ENCODE measurements at regions not wholly inside any gene's neighbourhood (a gene's known extent, or its start where the extent isn't known, plus 50 kb on each side); places are given as distances from the start of the nearest gene placed in this dataset.

GRCh38 chr6:125363039-125363823 is 61.5 kb upstream of the HDDC2 start:
- WGBS, 2 donors (ENCODE audit: low coverage in 1 of 2): 1 to 4% methylated on average over 15 to 19 of the region's 44 CpGs
- ATAC-seq: peak; percentile 62
- Histone ChIP-seq H3K9me3 (no peaks in the 10 kb centered on the region), H3K36me3 (no peaks in the 10 kb centered on the region), H3K27ac (peak overlapping the region in 3 of 4 donors; percentile 61 to 81 (median 65)), H3K4me3 (peak overlapping the region; percentile 26 to 52), H3K27me3 (peaks cover 28% of the 10 kb centered on the region), H3K4me1 (peaks cover 3 to 16% (median 7%) of the 10 kb centered on the region in 3 donors)
- TF ChIP-seq POLR2A (IDR thresholded peaks at IDR 0.05): no peak
- TF ChIP-seq EP300 (IDR thresholded peaks at IDR 0.05): no peak
- no peak for TF ChIP-seq POLR2AphosphoS5 (IDR thresholded peaks at IDR 0.05)
- peak in 1 of 4 experiments; percentile 14 for TF ChIP-seq CTCF (IDR thresholded peaks at IDR 0.05)

- TF ChIP-seq CTCF (IDR thresholded peaks at IDR 0.05) (no peak), POLR2AphosphoS5 (IDR thresholded peaks at IDR 0.05) (no peak), EP300 (IDR thresholded peaks at IDR 0.05) (no peak), POLR2A (IDR thresholded peaks at IDR 0.05) (no peak)
- Histone ChIP-seq H3K27ac (peak overlapping the region in 3 of 4 donors; percentile 61 to 81 (median 65)), H3K27me3 (peaks cover 28% of the 10 kb centered on the region), H3K36me3 (no peaks in the 10 kb centered on the region), H3K9me3 (no peaks in the 10 kb centered on the region), H3K4me3 (peak overlapping the region; percentile 26 to 52), H3K4me1 (peaks cover 3 to 16% (median 7%) of the 10 kb centered on the region in 3 donors)
- ATAC-seq: no peak
- WGBS, 2 donors (ENCODE audit: low coverage in 1 of 2): 46 to 67% methylated on average over 1 to 4 of the region's 9 CpGs
Measured at GRCh38 chr6:125363824-125364165, 62.0 kb upstream of the HDDC2 start.

DNA sequence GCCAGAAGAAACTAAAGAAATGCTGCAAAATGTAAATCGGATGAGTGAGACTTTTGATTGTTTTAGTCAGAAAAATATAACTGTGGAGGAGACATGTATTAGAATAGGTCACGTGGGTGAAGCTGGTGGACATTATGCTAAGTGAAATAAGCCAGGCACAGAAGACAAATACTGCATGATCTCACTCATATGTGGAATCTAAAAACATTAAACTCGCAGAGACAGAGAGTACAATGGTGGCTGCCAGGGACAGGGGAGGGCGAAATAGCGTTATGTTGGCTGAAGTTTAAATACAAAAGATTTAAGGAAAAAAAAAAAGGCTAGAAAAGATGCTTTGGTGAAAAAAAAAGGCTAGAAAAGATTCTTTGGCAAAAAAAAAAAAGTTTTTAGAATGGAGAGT is 63.5 kb upstream of the HDDC2 start:
- TF ChIP-seq POLR2AphosphoS5 (IDR thresholded peaks at IDR 0.05) (no peak), CTCF (IDR thresholded peaks at IDR 0.05) (no peak), EP300 (IDR thresholded peaks at IDR 0.05) (no peak), POLR2A (IDR thresholded peaks at IDR 0.05) (no peak)
- H3K36me3 ChIP-seq: no peaks in the 10 kb centered on the region
- H3K27me3 ChIP-seq: peaks cover 28% of the 10 kb centered on the region
- ATAC-seq: peak; percentile 11
- H3K27ac ChIP-seq: peak overlapping the region in 1 of 4 donors; percentile 81
- H3K9me3 ChIP-seq: no peaks in the 10 kb centered on the region
- no peak overlapping the region for H3K4me3 ChIP-seq
- WGBS, 2 donors (ENCODE audit: low coverage in 1 of 2): 35 to 44% methylated on average over 5 of the region's 5 CpGs
- peaks cover 3 to 16% (median 7%) of the 10 kb centered on the region in 3 donors for H3K4me1 ChIP-seq

- ATAC-seq: no peak
- Histone ChIP-seq H3K9me3 (no peaks in the 10 kb centered on the region), H3K27ac (no peak overlapping the region), H3K4me1 (peaks cover 3 to 16% (median 7%) of the 10 kb centered on the region in 3 donors), H3K36me3 (no peaks in the 10 kb centered on the region), H3K27me3 (peaks cover 16% of the 10 kb centered on the region), H3K4me3 (no peak overlapping the region)
- WGBS, 2 donors (ENCODE audit: low coverage in 1 of 2): 95 to 100% methylated on average over 1 to 3 of the region's 3 CpGs
- TF ChIP-seq CTCF (IDR thresholded peaks at IDR 0.05) (no peak), POLR2AphosphoS5 (IDR thresholded peaks at IDR 0.05) (no peak), EP300 (IDR thresholded peaks at IDR 0.05) (no peak), POLR2A (IDR thresholded peaks at IDR 0.05) (no peak)
Measured at GRCh38 chr6:125367036-125367782, 65.4 kb upstream of the HDDC2 start.
